CD4-positive, alpha-beta memory T cell (primary cell): ENCODE measurements at regions not wholly inside any gene's neighbourhood (a gene's known extent, or its start where the extent isn't known, plus 50 kb on each side); places are given as distances from the start of the nearest gene placed in this dataset.

Experiments
- CTCF ChIA-PET: fragments of 350-600 bp; sonication (Branson Sonifier 250); formaldehyde crosslinking; loops from one replicate; lab custom pipeline; 2021; ENCODE audit warnings: inconsistent platforms; ENCODE audit not compliant: partially characterized antibody; lab: Charles Lee
- POLR2A ChIA-PET: fragments of 350-600 bp; sonication (Branson Sonifier 250); formaldehyde crosslinking; loops from one replicate; lab custom pipeline; 2021; ENCODE audit not compliant: partially characterized antibody; lab: Charles Lee
- DNase-seq, 5 donors: peaks; one replicate each; pipeline versions ENCODE4 v3.0.0 to v3.0.0-alpha.2; 2020 to 2022; ENCODE audit warnings: mixed read lengths in 1 of 5
- H3K27ac ChIP-seq: one replicate; pipeline ENCODE4 v1.7.0; 2013; ENCODE audit warnings: low read depth, low read length
- H3K27me3 ChIP-seq: 2 replicates; pipeline ENCODE4 v1.7.0; 2013; ENCODE audit warnings: mild to moderate bottlenecking, low read length, moderate library complexity; ENCODE audit not compliant: insufficient read depth
- H3K36me3 ChIP-seq: 2 replicates; pipeline ENCODE4 v1.7.0; 2013; ENCODE audit warnings: mild to moderate bottlenecking, low read length, moderate library complexity; ENCODE audit not compliant: insufficient read depth
- H3K4me1 ChIP-seq: 2 replicates; pipeline ENCODE4 v1.7.0; 2013; ENCODE audit warnings: mild to moderate bottlenecking, low read length, moderate library complexity; ENCODE audit not compliant: insufficient read depth
- H3K4me3 ChIP-seq, 2 donors: one replicate each; pipeline ENCODE4 v1.7.0; 2013; ENCODE audit warnings: low read length in 2 of 2, mild to moderate bottlenecking in 1 of 2
- H3K9me3 ChIP-seq, 2 donors: one replicate each; pipeline ENCODE4 v1.7.0; 2013; ENCODE audit warnings: low read length in 2 of 2, control low read depth in 1 of 2; ENCODE audit not compliant: control insufficient read depth in 1 of 2
- H3K27ac Mint-ChIP-seq, 7 donors: one replicate each; pipeline ENCODE4 v1.8.0; 2020 to 2021; ENCODE audit warnings: mixed read lengths in 7 of 7, mild to moderate bottlenecking in 6 of 7, inconsistent platforms in 3 of 7, moderate library complexity in 3 of 7
- H3K27me3 Mint-ChIP-seq, 2 donors: one replicate each; pipeline ENCODE4 v1.8.0; 2020 to 2021; ENCODE audit warnings: mixed read lengths in 2 of 2
- H3K36me3 Mint-ChIP-seq, 2 donors: one replicate each; pipeline ENCODE4 v1.8.0; 2020 to 2021; ENCODE audit warnings: mixed read lengths in 2 of 2, inconsistent platforms in 1 of 2, mild to moderate bottlenecking in 1 of 2
- H3K4me1 Mint-ChIP-seq, 4 donors: one replicate each; pipeline ENCODE4 v1.8.0; 2020 to 2021; ENCODE audit warnings: mixed read lengths in 4 of 4, mild to moderate bottlenecking in 1 of 4
- H3K4me3 Mint-ChIP-seq, 8 donors: one replicate each; pipeline ENCODE4 v1.8.0; 2020 to 2021; ENCODE audit warnings: mixed read lengths in 8 of 8, mild to moderate bottlenecking in 7 of 8, moderate library complexity in 6 of 8, inconsistent platforms in 3 of 8
- H3K9me3 Mint-ChIP-seq, 8 donors: one replicate each; pipeline ENCODE4 v1.8.0; 2020 to 2021; ENCODE audit warnings: mixed read lengths in 8 of 8, mild to moderate bottlenecking in 5 of 8, inconsistent platforms in 3 of 8, moderate library complexity in 1 of 8
- intact Hi-C: fragments of 100-400 bp; cut with micrococcal nuclease; formaldehyde crosslinking; loops from one replicate; pipeline ENCODE4 v1.15.1; 2023

DNA sequence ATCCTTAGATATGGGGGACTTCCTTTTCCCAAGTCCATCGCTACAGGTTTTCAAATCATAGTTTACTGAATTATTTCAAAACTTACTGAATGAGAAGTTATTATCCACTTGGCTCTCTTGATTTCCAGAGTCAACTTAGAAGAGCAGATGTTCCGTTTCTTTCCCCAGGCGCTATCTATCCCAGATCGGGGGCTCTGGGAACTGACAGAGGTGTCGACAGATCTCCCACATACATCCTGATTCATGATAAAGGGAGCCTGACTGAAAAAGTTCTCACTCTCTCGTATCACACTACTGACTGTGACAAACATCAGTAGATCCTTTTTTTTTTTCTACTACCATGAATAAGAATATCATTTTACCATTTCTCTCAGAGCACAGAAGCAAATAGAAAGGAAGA is 654.8 kb downstream of the RNF144B start:
- ChIA-PET CTCF (no interaction called here), POLR2A (no interaction called here)
- Histone ChIP-seq H3K9me3 (no peaks in the 10 kb centered on the region), H3K36me3 (no peaks in the 10 kb centered on the region), H3K4me3 (no peak overlapping the region), H3K27me3 (no peaks in the 10 kb centered on the region), H3K4me1 (no peaks in the 10 kb centered on the region), H3K27ac (no peak overlapping the region)
- Mint-ChIP-seq H3K27me3 (no peaks in the 10 kb centered on the region), H3K4me3 (no peak overlapping the region), H3K9me3 (peaks cover 0 to 8% (median under 1%) of the 10 kb centered on the region in 8 donors), H3K27ac (no peak overlapping the region), H3K36me3 (no peaks in the 10 kb centered on the region), H3K4me1 (no peaks in the 10 kb centered on the region)
- DNase-seq: no peak
- intact Hi-C loops: no loop called here

DNA sequence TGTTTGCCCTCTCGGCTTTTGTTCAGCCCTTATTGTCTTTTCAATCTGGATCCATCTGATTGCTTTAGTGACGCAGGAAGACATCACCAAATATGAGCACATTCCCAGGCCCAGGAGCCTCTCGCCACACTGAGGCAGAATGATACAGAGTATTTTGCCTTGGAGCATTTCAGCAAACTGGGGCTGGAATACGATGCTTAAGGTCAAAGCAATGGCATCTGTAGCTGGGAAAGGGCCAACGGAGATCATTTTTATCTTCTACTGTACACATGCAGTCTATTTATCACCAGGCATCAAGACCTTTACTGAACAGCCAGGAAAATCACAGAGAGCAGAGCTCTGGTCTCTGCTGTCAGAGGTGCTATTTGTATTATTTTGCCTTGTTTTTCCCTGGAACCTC is 655.3 kb downstream of the RNF144B start:
- no peaks in the 10 kb centered on the region for H3K9me3 ChIP-seq
- H3K27me3 ChIP-seq: no peaks in the 10 kb centered on the region
- intact Hi-C loops: no loop called here
- Mint-ChIP-seq H3K4me3 (no peak overlapping the region), H3K27ac (no peak overlapping the region), H3K27me3 (no peaks in the 10 kb centered on the region), H3K9me3 (peaks cover 0 to 11% (median under 1%) of the 10 kb centered on the region in 8 donors), H3K4me1 (no peaks in the 10 kb centered on the region), H3K36me3 (no peaks in the 10 kb centered on the region)
- ChIA-PET CTCF (no interaction called here), POLR2A (no interaction called here)
- H3K4me3 ChIP-seq: no peak overlapping the region
- H3K27ac ChIP-seq: no peak overlapping the region
- H3K4me1 ChIP-seq: no peaks in the 10 kb centered on the region
- no peak for DNase-seq
- no peaks in the 10 kb centered on the region for H3K36me3 ChIP-seq

DNA sequence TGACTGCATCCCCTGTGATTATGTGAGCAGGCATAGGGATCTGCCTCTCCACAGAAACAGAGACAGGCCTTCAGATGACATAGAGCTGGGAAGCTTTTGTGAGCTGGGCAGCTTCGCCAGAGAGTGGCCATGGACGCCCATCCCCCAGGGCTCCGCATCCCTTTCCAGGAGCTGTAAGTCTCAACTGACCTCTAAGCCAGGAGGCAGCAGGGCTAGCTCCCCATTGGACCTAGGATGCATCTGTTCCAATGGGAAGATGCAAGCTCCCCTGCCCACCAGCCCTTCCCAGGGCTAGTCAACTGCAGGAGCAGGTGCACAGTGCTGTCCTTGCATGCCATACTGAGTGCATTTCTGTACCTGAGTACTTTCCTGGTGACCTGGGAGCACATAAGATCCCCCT is 663.6 kb downstream of the RNF144B start:
- Histone ChIP-seq H3K9me3 (no peaks in the 10 kb centered on the region), H3K36me3 (no peaks in the 10 kb centered on the region), H3K4me1 (no peaks in the 10 kb centered on the region), H3K4me3 (no peak overlapping the region), H3K27ac (no peak overlapping the region), H3K27me3 (no peaks in the 10 kb centered on the region)
- ChIA-PET CTCF (no interaction called here), POLR2A (no interaction called here)
- Mint-ChIP-seq H3K9me3 (peaks cover 0 to 33% (median 5%) of the 10 kb centered on the region in 8 donors), H3K36me3 (no peaks in the 10 kb centered on the region), H3K4me3 (no peak overlapping the region), H3K4me1 (no peaks in the 10 kb centered on the region), H3K27ac (no peak overlapping the region), H3K27me3 (peaks cover 0 to 1% of the 10 kb centered on the region in 2 donors)
- intact Hi-C loops: no loop called here
- DNase-seq: no peak

DNA sequence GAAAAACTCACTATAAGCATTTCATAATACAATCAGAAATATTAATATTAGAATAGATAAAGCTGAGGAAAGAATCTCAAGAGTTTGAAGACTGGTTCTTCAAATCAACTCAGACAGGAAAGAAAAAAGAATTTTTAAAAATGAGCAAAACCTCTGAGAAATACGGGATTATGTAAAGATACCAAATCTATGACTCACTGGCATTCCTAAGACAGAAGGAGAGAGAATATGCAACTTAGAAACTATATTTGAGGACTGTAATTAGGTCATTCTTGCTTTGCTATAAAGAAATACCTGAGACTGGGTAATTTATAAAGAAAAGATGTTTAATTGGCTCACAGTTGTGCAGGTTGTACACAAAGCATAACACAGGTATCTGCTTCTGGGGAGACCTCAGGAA is 665.1 kb downstream of the RNF144B start:
- Mint-ChIP-seq H3K27ac (no peak overlapping the region), H3K9me3 (peaks cover 0 to 36% (median 6%) of the 10 kb centered on the region in 8 donors), H3K27me3 (peaks cover 0 to 1% of the 10 kb centered on the region in 2 donors), H3K36me3 (no peaks in the 10 kb centered on the region), H3K4me3 (no peak overlapping the region), H3K4me1 (no peaks in the 10 kb centered on the region)
- Histone ChIP-seq H3K27ac (no peak overlapping the region), H3K9me3 (no peaks in the 10 kb centered on the region), H3K4me3 (no peak overlapping the region), H3K27me3 (no peaks in the 10 kb centered on the region), H3K36me3 (no peaks in the 10 kb centered on the region), H3K4me1 (no peaks in the 10 kb centered on the region)
- ChIA-PET CTCF (interaction anchor here (0.5 kb wide), 1 partner anchor 508 kb away, joined by 4 read pairs; no protein-coding TSS in a partner anchor), POLR2A (no interaction called here)
- no peak for DNase-seq
- intact Hi-C loops: no loop called here

DNA sequence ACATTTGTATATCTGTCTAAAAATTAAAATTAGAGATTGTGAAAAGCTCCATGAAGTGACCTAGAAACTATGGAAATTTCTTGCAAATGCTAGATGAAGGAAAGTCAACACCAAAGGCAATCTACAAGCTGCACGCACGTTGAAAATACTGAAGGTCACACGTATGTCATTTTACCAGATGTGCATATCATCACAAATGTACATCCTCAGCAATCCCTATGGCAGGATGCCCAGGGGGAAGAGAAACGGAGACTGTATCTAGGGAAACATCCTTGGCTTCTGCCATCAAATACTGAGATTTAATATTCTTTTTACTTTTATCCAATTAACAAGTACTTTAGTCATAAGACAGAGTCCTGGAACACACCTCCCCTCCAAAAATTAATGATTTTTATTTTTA is 672.0 kb downstream of the RNF144B start:
- Mint-ChIP-seq H3K9me3 (peaks cover 0 to 18% (median 6%) of the 10 kb centered on the region in 8 donors), H3K36me3 (no peaks in the 10 kb centered on the region), H3K27me3 (no peaks in the 10 kb centered on the region), H3K4me3 (no peak overlapping the region), H3K27ac (no peak overlapping the region), H3K4me1 (no peaks in the 10 kb centered on the region)
- Histone ChIP-seq H3K27ac (no peak overlapping the region), H3K9me3 (no peaks in the 10 kb centered on the region), H3K4me3 (no peak overlapping the region), H3K36me3 (no peaks in the 10 kb centered on the region), H3K27me3 (no peaks in the 10 kb centered on the region), H3K4me1 (no peaks in the 10 kb centered on the region)
- intact Hi-C loops: no loop called here
- ChIA-PET CTCF (no interaction called here), POLR2A (no interaction called here)
- no peak for DNase-seq

DNA sequence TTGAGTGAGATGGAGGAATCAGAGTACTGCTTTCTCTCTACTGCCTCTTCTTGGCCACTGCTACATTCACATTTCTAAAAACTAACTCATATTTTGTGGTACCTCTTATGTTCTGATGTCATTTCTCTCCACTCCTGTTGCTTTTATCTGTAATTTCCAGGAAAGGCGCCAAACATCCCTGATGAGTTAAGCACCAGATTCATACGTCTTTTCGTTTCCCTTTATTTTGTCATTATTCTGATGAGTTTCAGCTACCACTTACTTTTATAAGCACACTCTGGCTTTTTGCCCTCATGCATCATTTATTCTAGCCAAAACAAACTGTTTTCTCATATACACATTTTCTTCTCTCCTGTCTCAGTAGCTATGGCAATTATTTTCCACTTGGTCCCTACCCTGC is 680.0 kb downstream of the RNF144B start:
- Histone ChIP-seq H3K27me3 (no peaks in the 10 kb centered on the region), H3K4me3 (no peak overlapping the region), H3K9me3 (no peaks in the 10 kb centered on the region), H3K27ac (no peak overlapping the region), H3K4me1 (no peaks in the 10 kb centered on the region), H3K36me3 (no peaks in the 10 kb centered on the region)
- no peaks in the 10 kb centered on the region for H3K27me3 Mint-ChIP-seq
- peaks cover 0 to 22% (median 15%) of the 10 kb centered on the region in 8 donors for H3K9me3 Mint-ChIP-seq
- no peaks in the 10 kb centered on the region for H3K4me1 Mint-ChIP-seq
- POLR2A ChIA-PET: no interaction called here
- H3K4me3 Mint-ChIP-seq: no peak overlapping the region
- CTCF ChIA-PET: no interaction called here
- H3K36me3 Mint-ChIP-seq: no peaks in the 10 kb centered on the region
- peak overlapping the region in 1 of 7 donors; percentile 25 for H3K27ac Mint-ChIP-seq
- intact Hi-C loops: no loop called here
- DNase-seq: no peak

DNA sequence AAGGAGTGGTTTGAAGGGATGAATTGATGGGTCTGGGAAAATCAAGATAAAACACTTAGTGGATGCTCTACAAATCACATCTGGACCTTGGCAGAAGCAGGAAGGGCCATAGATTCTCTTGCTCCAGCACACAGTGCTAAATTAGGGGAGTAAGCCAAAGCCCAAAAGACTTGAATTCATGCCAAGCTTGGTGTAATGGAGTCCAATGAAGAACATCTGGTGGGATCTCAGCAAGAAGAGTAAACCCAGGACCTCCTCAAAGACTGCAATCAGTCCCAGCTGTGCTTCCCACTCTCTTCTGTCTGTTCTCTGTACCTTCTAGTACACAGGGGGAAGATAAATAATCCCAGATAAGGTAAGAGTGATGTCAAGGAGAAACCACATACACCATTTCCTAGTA is 683.4 kb downstream of the RNF144B start:
- Histone ChIP-seq H3K9me3 (no peaks in the 10 kb centered on the region), H3K4me1 (no peaks in the 10 kb centered on the region), H3K4me3 (no peak overlapping the region), H3K27me3 (no peaks in the 10 kb centered on the region), H3K36me3 (no peaks in the 10 kb centered on the region), H3K27ac (no peak overlapping the region)
- no peak for DNase-seq
- ChIA-PET CTCF (no interaction called here), POLR2A (no interaction called here)
- Mint-ChIP-seq H3K27me3 (no peaks in the 10 kb centered on the region), H3K9me3 (peaks cover 0 to 44% (median 21%) of the 10 kb centered on the region in 8 donors), H3K4me1 (no peaks in the 10 kb centered on the region), H3K4me3 (no peak overlapping the region), H3K36me3 (no peaks in the 10 kb centered on the region), H3K27ac (no peak overlapping the region)
- intact Hi-C loops: no loop called here

DNA sequence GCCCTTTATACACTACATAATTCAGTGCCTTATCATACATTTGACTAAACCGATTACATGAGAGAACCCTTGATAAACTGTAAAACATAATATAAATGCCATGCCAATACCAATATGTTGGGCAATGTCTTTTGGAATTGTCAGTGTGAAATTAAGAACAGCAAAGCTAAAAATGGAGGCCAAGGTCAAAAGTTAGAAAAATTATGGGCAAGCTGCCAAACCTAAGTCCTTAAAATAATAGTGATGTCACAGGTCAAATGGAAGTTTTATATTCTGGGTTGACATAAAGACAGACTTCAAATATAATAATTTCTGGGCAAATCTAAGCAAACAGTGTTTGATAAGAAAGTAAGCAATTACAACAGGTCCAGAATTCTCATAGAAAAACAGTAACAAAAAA is 696.7 kb downstream of the RNF144B start:
- ChIA-PET POLR2A (no interaction called here), CTCF (no interaction called here)
- peaks cover 0 to 18% (median 6%) of the 10 kb centered on the region in 8 donors for H3K9me3 Mint-ChIP-seq
- H3K27ac Mint-ChIP-seq: no peak overlapping the region
- H3K4me1 Mint-ChIP-seq: no peaks in the 10 kb centered on the region
- Histone ChIP-seq H3K27me3 (no peaks in the 10 kb centered on the region), H3K36me3 (no peaks in the 10 kb centered on the region), H3K9me3 (no peaks in the 10 kb centered on the region), H3K4me3 (no peak overlapping the region), H3K27ac (no peak overlapping the region), H3K4me1 (no peaks in the 10 kb centered on the region)
- intact Hi-C loops: no loop called here
- no peak overlapping the region for H3K4me3 Mint-ChIP-seq
- DNase-seq: no peak
- no peaks in the 10 kb centered on the region for H3K27me3 Mint-ChIP-seq
- no peaks in the 10 kb centered on the region for H3K36me3 Mint-ChIP-seq
